ENCODE measurements at regions not wholly inside any gene's neighbourhood (a gene's known extent, or its start where the extent isn't known, plus 50 kb on each side); places are given as distances from the start of the nearest gene placed in this dataset.

DNA sequence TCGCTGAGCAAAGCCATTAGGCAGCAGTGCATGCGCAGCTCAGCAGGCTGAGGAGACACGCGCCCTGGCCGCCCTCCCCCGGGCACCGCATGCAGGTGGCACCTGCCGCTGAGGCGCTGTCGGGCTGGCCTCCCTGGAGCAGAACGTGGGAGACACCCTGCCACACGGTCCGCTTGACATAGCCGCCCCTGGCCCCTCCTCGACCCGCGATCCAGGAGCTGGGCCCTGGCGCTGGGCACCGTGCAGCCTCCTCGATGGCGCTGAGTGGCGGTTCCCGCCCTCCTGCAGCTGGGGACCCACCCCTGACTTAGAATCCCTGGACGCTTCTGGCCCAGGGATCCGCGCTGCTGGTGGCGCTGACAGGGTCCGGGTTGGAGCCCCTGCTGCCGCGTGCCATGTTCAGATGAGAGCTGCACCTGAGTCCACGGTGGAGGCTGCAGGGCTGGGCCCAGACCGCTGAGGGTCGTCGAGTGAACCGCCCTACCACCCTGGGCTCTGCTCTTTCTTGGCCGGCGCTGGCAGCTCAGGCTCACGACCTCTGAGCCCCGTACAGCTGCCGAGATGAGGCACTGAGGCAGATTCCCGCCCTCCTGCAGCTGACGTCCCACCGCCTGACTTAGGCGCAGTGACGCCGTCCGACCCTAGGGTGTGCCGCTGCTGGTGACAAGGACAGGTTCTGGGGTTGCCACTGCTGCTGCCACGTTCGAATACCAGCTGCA, 116.8 kb downstream of the OR13A1 start:
- no peak for DNase-seq (ENCODE audit: low read depth)

DNA sequence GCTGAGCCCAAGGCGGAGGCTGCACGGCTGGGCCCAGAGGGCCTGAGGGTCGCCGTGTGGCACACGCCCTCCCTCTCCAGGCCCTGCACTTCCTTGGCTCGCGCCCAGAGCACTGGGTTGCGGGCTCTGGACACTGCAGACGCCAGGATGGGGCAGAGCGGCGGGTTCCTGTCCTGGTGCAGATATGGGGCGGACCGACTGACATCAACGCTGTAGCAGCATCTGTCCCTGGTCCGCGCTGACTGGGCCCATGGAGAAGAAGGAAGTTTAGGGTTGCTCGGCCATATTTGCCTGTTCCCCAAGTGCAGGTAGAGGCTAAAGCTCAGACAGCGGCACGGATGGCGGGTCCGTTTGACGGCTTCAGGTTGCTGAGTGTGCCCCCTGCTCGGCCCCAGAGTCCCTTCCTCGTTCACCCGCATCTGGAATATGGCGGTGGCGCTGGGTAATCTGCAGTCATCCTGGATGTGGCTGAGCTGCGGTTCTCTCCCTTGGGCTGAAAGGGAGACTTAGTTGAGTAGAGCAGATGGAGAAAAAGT, 116.1 kb downstream of the OR13A1 start:
- no peak for DNase-seq (ENCODE audit: low read depth)

GRCh38 chr10:45201271-45201670, 114.1 kb downstream of the OR13A1 start:
- DNase-seq (ENCODE audit: low read depth), result no peak

GRCh38 chr10:45202242-45202641, 113.2 kb downstream of the OR13A1 start:
- DNase-seq (ENCODE audit: low read depth), result no peak

- no peak for DNase-seq (ENCODE audit: low read depth)
Measured at GRCh38 chr10:45204954-45205775, 110.2 kb downstream of the OR13A1 start.

DNA sequence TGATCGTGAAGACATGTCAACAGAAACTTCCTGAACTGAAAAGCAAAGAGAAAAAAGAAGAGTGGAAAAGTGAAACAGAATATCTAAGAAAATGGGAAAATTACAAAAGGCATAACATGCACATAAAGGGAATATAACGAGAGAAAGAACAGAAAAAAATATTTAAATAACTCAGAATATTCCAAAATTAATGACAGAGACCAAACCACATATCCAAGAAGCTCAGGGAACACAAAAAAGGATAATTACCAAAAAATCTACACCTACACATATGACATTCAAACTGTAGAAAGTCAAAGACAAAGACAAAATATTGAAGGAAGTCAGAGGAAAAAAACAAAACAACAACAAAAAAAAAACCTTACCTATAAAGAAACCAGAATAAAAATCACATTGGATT, 105.5 kb downstream of the OR13A1 start:
- no peak for DNase-seq (ENCODE audit: low read depth)

DNA sequence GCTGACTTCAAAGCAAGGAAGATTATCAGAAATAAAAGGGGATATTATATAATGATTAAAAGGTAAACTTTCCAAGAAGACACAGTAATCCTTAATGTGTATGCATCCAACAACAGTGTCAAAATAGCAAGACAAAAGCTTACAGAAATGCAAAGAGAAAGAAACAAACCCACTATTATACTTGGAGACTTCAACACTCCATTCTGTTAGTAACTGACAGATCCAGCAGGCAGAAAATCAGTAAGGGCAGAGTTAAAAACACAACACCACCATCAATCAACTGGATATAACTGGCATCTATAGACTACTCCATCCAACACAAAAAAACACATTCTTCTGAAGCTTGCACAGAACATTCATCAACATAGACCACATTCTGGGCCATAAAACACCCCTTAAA, 103.8 kb downstream of the OR13A1 start:
- DNase-seq (ENCODE audit: low read depth), result no peak

DNA sequence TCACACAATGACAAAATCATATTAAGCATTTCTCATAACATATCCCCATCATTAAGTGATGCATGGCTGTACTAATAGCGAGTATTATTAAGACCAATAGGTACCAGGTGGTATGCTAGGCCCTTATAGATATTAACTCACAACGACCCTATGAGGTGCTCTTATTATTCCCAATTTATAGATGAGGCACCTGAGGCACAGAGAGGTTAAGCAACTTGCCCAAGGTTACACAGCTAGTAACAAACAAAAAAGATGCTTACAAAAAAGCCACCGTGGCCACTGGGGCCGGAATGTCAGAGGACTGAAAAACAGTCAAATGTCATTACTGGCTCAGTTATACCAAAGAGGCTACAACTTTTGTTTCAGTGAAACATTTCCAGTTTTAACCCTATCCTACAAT, 96.0 kb downstream of the OR13A1 start:
- DNase-seq (ENCODE audit: low read depth), result no peak

- no peak for DNase-seq (ENCODE audit: low read depth)
Measured at GRCh38 chr10:45220931-45221330, 94.5 kb downstream of the OR13A1 start.

DNA sequence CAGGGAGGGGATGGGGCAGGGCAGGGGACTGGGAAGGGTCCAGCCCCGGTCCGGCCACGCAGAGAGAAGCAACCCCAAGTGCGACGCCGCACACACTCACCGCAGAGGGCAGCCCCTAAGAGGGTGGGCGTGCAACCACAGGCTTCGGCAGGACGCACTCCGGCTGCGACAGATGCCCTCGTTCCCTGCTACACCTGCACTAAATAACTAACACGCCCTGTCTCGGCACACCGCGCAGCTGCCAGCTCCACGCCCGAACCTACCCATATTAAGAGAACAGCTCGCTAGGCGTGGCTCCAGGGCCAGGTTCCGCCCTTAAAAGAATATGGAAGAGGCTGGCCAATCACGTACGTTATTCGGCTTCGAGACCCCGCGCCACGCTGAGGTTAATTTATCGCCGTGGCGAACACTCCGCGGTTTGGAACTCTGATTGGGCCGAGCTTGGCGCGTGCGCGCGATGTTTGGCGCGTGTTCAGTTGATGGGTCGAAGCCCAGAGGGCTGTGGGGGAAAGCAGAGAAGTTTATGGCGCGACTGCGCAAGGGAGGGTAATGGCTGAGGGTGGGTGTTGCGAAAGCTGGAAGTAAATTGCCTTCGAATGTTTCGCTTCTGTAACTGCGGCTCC, 91.1 kb downstream of the OR13A1 start:
- no peak for DNase-seq (ENCODE audit: low read depth)

DNA sequence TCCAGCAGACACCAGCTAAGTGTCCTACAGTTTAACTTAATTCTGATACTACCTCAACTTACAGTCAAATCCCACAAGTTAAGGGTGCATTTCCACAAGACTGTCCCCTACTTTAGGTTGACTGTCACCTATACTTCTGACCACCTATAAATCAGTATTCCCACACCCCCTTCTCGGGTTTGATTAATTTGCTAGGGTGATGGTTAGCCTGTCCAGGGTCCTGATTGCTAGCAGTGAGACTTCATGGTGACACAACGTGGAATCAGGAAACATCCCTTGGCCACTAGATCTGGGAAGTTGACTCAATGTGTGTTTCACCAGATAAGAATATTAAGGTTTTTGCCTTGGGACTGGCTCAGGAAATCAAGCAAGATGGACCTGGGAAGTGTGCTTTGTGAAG, 88.4 kb downstream of the OR13A1 start:
- no peak for DNase-seq (ENCODE audit: low read depth)

- DNase-seq (ENCODE audit: low read depth), result no peak
Measured at GRCh38 chr10:45227456-45227855, 88.0 kb downstream of the OR13A1 start.

GRCh38 chr10:45229823-45230222, 85.6 kb downstream of the OR13A1 start:
- DNase-seq (ENCODE audit: low read depth), result no peak

DNA sequence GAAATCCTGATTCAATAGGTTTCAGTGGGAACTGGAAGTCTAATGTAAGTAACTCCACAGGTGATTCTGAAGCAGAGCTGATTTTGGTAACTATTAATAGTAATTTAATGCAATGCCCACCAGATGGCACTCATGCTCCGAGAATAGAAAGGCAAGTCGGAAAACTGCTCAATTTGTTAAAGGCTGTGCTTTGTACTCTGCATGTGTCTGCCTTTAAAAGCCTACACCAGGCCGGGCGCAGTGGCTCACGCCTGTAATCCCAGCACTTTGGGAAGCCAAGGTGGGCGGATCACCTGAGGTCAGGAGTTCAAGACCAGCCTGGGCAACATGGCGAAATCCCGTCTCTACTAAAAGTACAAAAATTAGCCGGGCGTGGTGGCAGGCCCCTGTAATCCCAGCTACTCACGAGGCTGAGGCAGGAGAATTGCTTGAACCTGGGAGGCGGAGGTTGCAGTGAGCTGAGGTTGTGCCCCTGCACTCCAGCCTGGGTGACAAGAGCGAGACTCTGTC, 80.1 kb downstream of the OR13A1 start:
- peak; percentile 36 for DNase-seq (ENCODE audit: low read depth)

- no peak for DNase-seq (ENCODE audit: low read depth)
Measured at GRCh38 chr10:45235798-45236220, 79.6 kb downstream of the OR13A1 start.

- DNase-seq (ENCODE audit: low read depth), result no peak
Measured at GRCh38 chr10:45238896-45239295, 76.5 kb downstream of the OR13A1 start.

DNA sequence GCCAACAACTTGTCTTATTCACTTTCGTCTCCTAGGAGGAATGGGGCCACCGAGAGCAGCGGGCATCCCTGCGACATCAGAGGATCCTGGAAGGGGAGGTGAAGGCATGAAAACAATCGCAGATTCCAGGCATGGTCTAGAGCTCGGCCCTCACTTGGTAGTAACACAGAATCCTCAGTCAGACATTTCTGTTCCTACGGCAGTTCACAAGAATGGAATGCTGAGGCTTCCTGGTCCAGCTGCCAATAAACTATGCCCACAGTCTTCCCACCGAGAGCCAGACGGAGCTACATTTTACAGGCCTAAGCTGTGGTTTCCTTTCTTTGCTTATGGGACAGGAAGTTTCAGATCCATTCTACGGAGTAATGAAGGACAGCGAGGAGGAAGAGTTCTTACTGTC, 75.8 kb downstream of the OR13A1 start:
- DNase-seq (ENCODE audit: low read depth), result peak; percentile 18

DNA sequence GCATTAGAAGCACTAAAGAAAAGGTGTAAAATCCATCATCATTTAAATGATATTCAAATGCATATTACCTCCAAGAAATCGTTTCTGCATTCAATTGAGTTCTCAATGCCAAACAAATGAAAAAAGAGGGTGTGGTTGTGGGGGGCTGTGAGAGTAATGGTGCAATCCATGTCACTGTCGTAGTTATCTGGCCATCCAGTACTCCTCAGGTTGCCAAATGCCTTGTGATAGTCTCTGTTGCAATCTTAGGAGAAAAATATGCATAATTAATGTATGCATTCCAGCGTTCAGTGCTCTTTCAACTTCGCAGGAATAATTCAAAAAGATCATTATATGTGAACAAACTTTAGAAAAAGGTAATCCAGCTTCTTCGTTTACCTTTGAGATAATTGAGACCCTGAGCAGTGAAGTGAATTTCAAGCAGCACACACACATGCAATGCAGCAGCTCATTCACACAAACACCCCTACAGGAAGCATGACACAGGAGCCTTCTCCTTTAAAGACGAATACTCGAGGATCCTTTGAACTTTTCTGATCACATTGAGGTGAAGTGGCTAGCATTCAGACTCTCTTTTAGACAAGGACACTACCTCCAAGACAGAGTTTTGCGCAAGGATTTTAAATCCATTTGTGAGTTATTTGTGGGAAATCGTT, 73.4 kb downstream of the OR13A1 start:
- DNase-seq (ENCODE audit: low read depth), result no peak

- DNase-seq (ENCODE audit: low read depth), result no peak
Measured at GRCh38 chr10:45243261-45243660, 72.1 kb downstream of the OR13A1 start.

GRCh38 chr10:45246522-45246921, 68.9 kb downstream of the OR13A1 start:
- no peak for DNase-seq (ENCODE audit: low read depth)

DNA sequence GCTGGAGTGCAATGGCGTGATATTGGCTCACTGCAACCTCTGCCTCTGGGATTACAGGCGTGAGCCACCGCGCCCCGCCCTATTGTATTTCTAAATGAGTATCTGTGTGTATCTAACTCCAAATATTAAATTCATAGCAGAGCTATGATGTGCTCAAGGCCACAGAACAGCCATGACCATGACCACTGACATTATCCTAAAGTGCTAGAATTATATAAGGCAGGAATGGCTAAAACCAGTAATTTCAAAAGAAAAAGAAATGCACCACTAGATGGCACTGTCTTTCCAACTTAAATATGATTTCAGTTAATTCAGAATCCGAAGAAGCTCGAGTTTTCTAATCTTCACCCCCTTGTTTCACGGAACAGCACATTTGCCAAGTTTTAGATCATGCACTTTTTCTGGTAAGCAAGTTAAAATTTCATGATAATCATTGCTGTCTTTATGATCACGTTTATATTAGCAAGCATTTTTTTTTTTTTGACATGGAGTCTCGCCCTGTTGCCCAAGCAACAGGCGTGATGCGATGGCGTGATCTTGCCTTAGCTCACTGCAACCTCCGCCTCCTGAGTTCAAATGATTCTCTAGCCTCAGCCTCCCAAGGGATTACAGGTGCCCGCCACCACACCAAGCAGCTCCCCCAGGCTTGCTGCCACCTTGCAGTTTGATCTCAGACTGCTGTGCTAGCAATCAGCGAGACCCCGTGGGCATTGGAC, 65.3 kb downstream of the OR13A1 start:
- DNase-seq (ENCODE audit: low read depth), result peak; percentile 31

Measured in non-pigmented ciliary epithelial cell (primary cell).